GM12878 (cell line): ENCODE measurements at regions not wholly inside any gene's neighbourhood (a gene's known extent, or its start where the extent isn't known, plus 50 kb on each side); places are given as distances from the start of the nearest gene placed in this dataset.

ENCODE experiments used
- ATAC-seq: fragments of 200-7000 bp; cut with Tn5 transposase; 3 replicates; pipeline ENCODE4 v1.9.1; 2020; ENCODE audit warnings: mild to moderate bottlenecking, moderate library complexity
- BruUV-seq: library from RNA; stranded (reverse); fragments of 400-500 nt; replicated peaks from 2 replicates; lab custom pipeline; 2021; lab: Mats Ljungman, UMichigan
- CTCF ChIA-PET: fragments of 300-600 bp; sonication (Branson Sonifier 250); formaldehyde crosslinking; extraction: SDS; loops from one replicate; lab custom pipeline; 2021; ENCODE audit warnings: inconsistent platforms; lab: Yijun Ruan, JAX
- POLR2A ChIA-PET: fragments of 350-600 bp; formaldehyde crosslinking; extraction: SDS; loops from one replicate; lab custom pipeline; 2021; ENCODE audit warnings: inconsistent platforms; lab: Charles Lee
- RAD21 ChIA-PET: fragments of 300-600 bp; sonication (Branson Sonifier 250); formaldehyde crosslinking; loops from one replicate; lab custom pipeline; 2023; ENCODE audit warnings: antibody characterized with exemption; ENCODE audit not compliant: unreplicated experiment; lab: Charles Lee
- SMC1A ChIA-PET: fragments of 300-600 bp; sonication (Branson Sonifier 250); formaldehyde crosslinking; loops from one replicate; lab custom pipeline; 2023; ENCODE audit not compliant: unreplicated experiment, uncharacterized antibody; lab: Charles Lee
- DNase-seq: peaks from one replicate; pipeline ENCODE4 v3.0.0-alpha.2; 2011; ENCODE audit warnings: low read depth, low spot score
- FAIRE-seq: peaks from 3 replicates; lab custom pipeline; 2011; peaks lifted over from hg19 to GRCh38; lab: Jason Lieb, UNC
- H2AFZ ChIP-seq: 2 replicates; pipeline ENCODE4 v1.6.0; 2011; ENCODE audit warnings: low read depth, low read length, control low read depth; ENCODE audit not compliant: control insufficient read depth
- H3K27ac ChIP-seq: 2 replicates; pipeline ENCODE4 v1.5.1; 2011; ENCODE audit warnings: control low read depth; ENCODE audit not compliant: control insufficient read depth, insufficient read depth
- H3K27me3 ChIP-seq, 2 experiments: replicated peaks in 1 of 2; 2 replicates each; pipeline versions ENCODE4 v1.6.0 to v1.6.1; 2011; ENCODE audit warnings: low read length in 1 of 2; ENCODE audit not compliant: control insufficient read depth in 2 of 2, insufficient read depth in 2 of 2
- H3K36me3 ChIP-seq, 2 experiments: 2 replicates each; pipeline ENCODE4 v1.5.1; 2011; ENCODE audit warnings: low read length in 1 of 2; ENCODE audit not compliant: control insufficient read depth in 2 of 2, insufficient read depth in 2 of 2
- H3K4me1 ChIP-seq: 2 replicates; pipeline ENCODE4 v1.6.1; 2011; ENCODE audit warnings: mild to moderate bottlenecking, low read length, moderate library complexity, mixed read lengths; ENCODE audit not compliant: control insufficient read depth, insufficient read depth
- H3K4me2 ChIP-seq: 2 replicates; pipeline ENCODE4 v1.6.0; 2011; ENCODE audit warnings: control low read depth; ENCODE audit not compliant: control insufficient read depth, insufficient read depth
- H3K4me3 ChIP-seq: fragments of 200-600 bp; sonication (generic); 2 replicates; pipeline ENCODE4 v1.5.1; 2016
- H3K79me2 ChIP-seq: 2 replicates; pipeline ENCODE4 v1.6.0; 2011; ENCODE audit warnings: low read length; ENCODE audit not compliant: control insufficient read depth, insufficient read depth
- H3K9ac ChIP-seq: 2 replicates; pipeline ENCODE4 v1.8.0; 2011; ENCODE audit warnings: low read length, control low read depth, mixed read lengths; ENCODE audit not compliant: control insufficient read depth, insufficient read depth
- H3K9me3 ChIP-seq: replicated peaks from 3 replicates; pipeline ENCODE4 v1.5.1; 2011; ENCODE audit warnings: mild to moderate bottlenecking, low read length; ENCODE audit not compliant: control insufficient read depth, insufficient read depth
- H4K20me1 ChIP-seq: 2 replicates; pipeline ENCODE4 v1.6.0; 2011; ENCODE audit not compliant: control insufficient read depth, insufficient read depth
- BACH1 ChIP-seq: fragments of 450-650 bp; IDR thresholded peaks from 2 replicates; pipeline ENCODE4 v1.6.1; 2017; ENCODE audit warnings: mild to moderate bottlenecking, borderline replicate concordance
- PML ChIP-seq: IDR thresholded peaks from 2 replicates; pipeline ENCODE4 v1.6.1; 2012; ENCODE audit warnings: low read length, inconsistent platforms
- RAD21 ChIP-seq: IDR thresholded peaks from 2 replicates; pipeline ENCODE4 v1.6.1; 2011; ENCODE audit warnings: mild to moderate bottlenecking, low read depth, low read length, moderate library complexity; ENCODE audit not compliant: insufficient read depth
- WRNIP1 ChIP-seq: IDR thresholded peaks from 2 replicates; pipeline ENCODE4 v1.6.1; 2011; ENCODE audit warnings: low read depth, low read length, improper control_type of control experiment, borderline replicate concordance
- ZNF24 ChIP-seq: fragments of 450-650 bp; IDR thresholded peaks from 2 replicates; pipeline ENCODE4 v1.6.1; 2017; ENCODE audit warnings: antibody characterized with exemption, mild to moderate bottlenecking
- WGBS: methylation state at CpG from one replicate; pipeline ENCODE4 v1.1.6; 2016; ENCODE audit warnings: low lambda C conversion rate; ENCODE audit not compliant: insufficient replicate concordance, insufficient coverage; ENCODE audit errors: missing lambda C conversion rate; 5-methylcytosine and 5-hydroxymethylcytosine counted together
- in situ Hi-C: fragments of 300-500 bp; cut with MboI; formaldehyde crosslinking; loops from 9 replicates; pipeline ENCODE4 v1.14.3; 2018; ENCODE audit warnings: mixed read lengths
- intact Hi-C: fragments of 100-400 bp; cut with micrococcal nuclease; formaldehyde crosslinking; loops from one replicate; pipeline ENCODE4 v1.14.2; 2022; ENCODE audit not compliant: unreplicated experiment
- TF ChIP-seq, protein P1 (sequence below): fragments of 450-650 bp; IDR thresholded peaks from 2 replicates; pipeline ENCODE4 v1.6.1; 2017; ENCODE audit warnings: mild to moderate bottlenecking
- TF ChIP-seq, protein P2 (sequence below): fragments of 450-650 bp; formaldehyde crosslinking; IDR thresholded peaks from 2 replicates; pipeline ENCODE4 v1.4.0; 2020; ENCODE audit warnings: mild to moderate bottlenecking, moderate library complexity
- TF ChIP-seq, protein P3 (sequence below): IDR thresholded peaks from 2 replicates; pipeline ENCODE4 v1.6.1; 2011; ENCODE audit warnings: low read depth, mild to moderate bottlenecking, low read length, moderate library complexity, borderline replicate concordance; ENCODE audit errors: extremely low read depth
- TF ChIP-seq, protein P4 (sequence below): IDR thresholded peaks from 2 replicates; pipeline ENCODE4 v1.6.1; 2012; ENCODE audit warnings: low read depth, low read length, improper control_type of control experiment
- TF ChIP-seq, protein P5 (sequence below): IDR thresholded peaks from 2 replicates; pipeline ENCODE4 v1.6.1; 2012; ENCODE audit warnings: mild to moderate bottlenecking, low read depth, low read length

DNA sequence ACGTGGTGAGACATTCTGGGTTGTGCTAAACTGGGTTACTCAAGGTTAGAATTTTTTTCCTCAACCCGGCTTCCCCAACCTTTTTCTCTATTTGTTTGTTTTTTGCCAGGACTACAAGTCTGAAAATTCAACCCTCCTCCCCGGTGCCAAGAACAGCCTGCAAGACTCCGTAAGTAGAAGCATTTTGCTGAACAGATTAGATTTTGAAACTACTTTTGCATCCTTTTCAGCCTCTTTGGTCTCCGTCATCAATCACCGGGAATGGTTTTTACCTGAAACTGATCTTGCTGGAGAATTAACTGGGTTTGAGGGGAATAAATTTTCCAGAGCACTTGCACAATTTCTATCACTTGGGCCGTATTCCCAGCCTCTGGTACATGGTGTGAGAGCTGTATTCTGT lies 501.2 kb upstream of the EEF2KMT start:
- no TSS peak for BruUV-seq
- ChIA-PET RAD21 (no interaction called here), CTCF (no interaction called here), SMC1A (no interaction called here), POLR2A (no interaction called here)
- Histone ChIP-seq H3K27ac (no peak overlapping the region), H3K79me2 (no peaks in the 10 kb centered on the region), H3K4me2 (no peak overlapping the region), H3K27me3 (no peaks in the 10 kb centered on the region), H3K36me3 (no peaks in the 10 kb centered on the region), H3K4me1 (no peaks in the 10 kb centered on the region), H3K9ac (no peak overlapping the region), H2AFZ (no peak overlapping the region), H4K20me1 (no peaks in the 10 kb centered on the region), H3K9me3 (no peaks in the 10 kb centered on the region; the same call in 2 of the 3 replicates), H3K4me3 (no peak overlapping the region)
- 26% methylated on average over 7 of the region's 7 CpGs for WGBS
- no peak for ATAC-seq
- no peak for FAIRE-seq
- TF ChIP-seq, protein P1, sequence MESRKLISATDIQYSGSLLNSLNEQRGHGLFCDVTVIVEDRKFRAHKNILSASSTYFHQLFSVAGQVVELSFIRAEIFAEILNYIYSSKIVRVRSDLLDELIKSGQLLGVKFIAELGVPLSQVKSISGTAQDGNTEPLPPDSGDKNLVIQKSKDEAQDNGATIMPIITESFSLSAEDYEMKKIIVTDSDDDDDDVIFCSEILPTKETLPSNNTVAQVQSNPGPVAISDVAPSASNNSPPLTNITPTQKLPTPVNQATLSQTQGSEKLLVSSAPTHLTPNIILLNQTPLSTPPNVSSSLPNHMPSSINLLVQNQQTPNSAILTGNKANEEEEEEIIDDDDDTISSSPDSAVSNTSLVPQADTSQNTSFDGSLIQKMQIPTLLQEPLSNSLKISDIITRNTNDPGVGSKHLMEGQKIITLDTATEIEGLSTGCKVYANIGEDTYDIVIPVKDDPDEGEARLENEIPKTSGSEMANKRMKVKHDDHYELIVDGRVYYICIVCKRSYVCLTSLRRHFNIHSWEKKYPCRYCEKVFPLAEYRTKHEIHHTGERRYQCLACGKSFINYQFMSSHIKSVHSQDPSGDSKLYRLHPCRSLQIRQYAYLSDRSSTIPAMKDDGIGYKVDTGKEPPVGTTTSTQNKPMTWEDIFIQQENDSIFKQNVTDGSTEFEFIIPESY: no peak
- TF ChIP-seq RAD21: no peak
- TF ChIP-seq WRNIP1: no peak
- no peak for TF ChIP-seq PML
- TF ChIP-seq, protein P2, sequence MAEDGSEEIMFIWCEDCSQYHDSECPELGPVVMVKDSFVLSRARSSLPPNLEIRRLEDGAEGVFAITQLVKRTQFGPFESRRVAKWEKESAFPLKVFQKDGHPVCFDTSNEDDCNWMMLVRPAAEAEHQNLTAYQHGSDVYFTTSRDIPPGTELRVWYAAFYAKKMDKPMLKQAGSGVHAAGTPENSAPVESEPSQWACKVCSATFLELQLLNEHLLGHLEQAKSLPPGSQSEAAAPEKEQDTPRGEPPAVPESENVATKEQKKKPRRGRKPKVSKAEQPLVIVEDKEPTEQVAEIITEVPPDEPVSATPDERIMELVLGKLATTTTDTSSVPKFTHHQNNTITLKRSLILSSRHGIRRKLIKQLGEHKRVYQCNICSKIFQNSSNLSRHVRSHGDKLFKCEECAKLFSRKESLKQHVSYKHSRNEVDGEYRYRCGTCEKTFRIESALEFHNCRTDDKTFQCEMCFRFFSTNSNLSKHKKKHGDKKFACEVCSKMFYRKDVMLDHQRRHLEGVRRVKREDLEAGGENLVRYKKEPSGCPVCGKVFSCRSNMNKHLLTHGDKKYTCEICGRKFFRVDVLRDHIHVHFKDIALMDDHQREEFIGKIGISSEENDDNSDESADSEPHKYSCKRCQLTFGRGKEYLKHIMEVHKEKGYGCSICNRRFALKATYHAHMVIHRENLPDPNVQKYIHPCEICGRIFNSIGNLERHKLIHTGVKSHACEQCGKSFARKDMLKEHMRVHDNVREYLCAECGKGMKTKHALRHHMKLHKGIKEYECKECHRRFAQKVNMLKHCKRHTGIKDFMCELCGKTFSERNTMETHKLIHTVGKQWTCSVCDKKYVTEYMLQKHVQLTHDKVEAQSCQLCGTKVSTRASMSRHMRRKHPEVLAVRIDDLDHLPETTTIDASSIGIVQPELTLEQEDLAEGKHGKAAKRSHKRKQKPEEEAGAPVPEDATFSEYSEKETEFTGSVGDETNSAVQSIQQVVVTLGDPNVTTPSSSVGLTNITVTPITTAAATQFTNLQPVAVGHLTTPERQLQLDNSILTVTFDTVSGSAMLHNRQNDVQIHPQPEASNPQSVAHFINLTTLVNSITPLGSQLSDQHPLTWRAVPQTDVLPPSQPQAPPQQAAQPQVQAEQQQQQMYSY (CRISPR knock-in tag): no peak
- TF ChIP-seq ZNF24: no peak
- TF ChIP-seq, protein P3, sequence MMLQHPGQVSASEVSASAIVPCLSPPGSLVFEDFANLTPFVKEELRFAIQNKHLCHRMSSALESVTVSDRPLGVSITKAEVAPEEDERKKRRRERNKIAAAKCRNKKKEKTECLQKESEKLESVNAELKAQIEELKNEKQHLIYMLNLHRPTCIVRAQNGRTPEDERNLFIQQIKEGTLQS: no peak
- TF ChIP-seq, protein P4, sequence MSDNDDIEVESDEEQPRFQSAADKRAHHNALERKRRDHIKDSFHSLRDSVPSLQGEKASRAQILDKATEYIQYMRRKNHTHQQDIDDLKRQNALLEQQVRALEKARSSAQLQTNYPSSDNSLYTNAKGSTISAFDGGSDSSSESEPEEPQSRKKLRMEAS: no peak
- TF ChIP-seq, protein P5, sequence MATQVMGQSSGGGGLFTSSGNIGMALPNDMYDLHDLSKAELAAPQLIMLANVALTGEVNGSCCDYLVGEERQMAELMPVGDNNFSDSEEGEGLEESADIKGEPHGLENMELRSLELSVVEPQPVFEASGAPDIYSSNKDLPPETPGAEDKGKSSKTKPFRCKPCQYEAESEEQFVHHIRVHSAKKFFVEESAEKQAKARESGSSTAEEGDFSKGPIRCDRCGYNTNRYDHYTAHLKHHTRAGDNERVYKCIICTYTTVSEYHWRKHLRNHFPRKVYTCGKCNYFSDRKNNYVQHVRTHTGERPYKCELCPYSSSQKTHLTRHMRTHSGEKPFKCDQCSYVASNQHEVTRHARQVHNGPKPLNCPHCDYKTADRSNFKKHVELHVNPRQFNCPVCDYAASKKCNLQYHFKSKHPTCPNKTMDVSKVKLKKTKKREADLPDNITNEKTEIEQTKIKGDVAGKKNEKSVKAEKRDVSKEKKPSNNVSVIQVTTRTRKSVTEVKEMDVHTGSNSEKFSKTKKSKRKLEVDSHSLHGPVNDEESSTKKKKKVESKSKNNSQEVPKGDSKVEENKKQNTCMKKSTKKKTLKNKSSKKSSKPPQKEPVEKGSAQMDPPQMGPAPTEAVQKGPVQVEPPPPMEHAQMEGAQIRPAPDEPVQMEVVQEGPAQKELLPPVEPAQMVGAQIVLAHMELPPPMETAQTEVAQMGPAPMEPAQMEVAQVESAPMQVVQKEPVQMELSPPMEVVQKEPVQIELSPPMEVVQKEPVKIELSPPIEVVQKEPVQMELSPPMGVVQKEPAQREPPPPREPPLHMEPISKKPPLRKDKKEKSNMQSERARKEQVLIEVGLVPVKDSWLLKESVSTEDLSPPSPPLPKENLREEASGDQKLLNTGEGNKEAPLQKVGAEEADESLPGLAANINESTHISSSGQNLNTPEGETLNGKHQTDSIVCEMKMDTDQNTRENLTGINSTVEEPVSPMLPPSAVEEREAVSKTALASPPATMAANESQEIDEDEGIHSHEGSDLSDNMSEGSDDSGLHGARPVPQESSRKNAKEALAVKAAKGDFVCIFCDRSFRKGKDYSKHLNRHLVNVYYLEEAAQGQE: no peak
- TF ChIP-seq BACH1: no peak
- in situ Hi-C loops: no loop called here
- intact Hi-C loops: no loop called here
- DNase-seq: no peak
